ENCODE measurements at regions not wholly inside any gene's neighbourhood (a gene's known extent, or its start where the extent isn't known, plus 50 kb on each side); places are given as distances from the start of the nearest gene placed in this dataset.

GRCh38 chr4:144565527-144566195, 80.3 kb upstream of the HHIP start:
- Histone ChIP-seq H3K27ac (ENCODE audit: low read depth in 1 of 2, low read length in 2 of 2) (no peak overlapping the region), H3K9ac (ENCODE audit: low read depth in 1 of 2, low read length in 2 of 2) (no peak overlapping the region), H3K4me1 (ENCODE audit: control insufficient read depth in 4 of 4, insufficient read depth in 4 of 4, low read length in 3 of 4) (no peaks in the 10 kb centered on the region), H3K9me3 (ENCODE audit: control insufficient read depth in 4 of 4, low read length in 3 of 4) (no peaks in the 10 kb centered on the region), H3K4me3 (ENCODE audit: low read depth in 1 of 3, low read length in 3 of 3) (no peak overlapping the region), H3K36me3 (ENCODE audit: control insufficient read depth in 4 of 4, insufficient read depth in 3 of 4, low read depth in 1 of 4, low read length in 3 of 4) (peaks cover 0 to 2% (median 0%) of the 10 kb centered on the region in 4 donors), H3K27me3 (ENCODE audit: control insufficient read depth in 4 of 4, insufficient read depth in 4 of 4, low read length in 3 of 4) (peaks cover 0 to 2% (median 0%) of the 10 kb centered on the region in 4 donors)
- no peak for TF ChIP-seq MAX (IDR thresholded peaks at IDR 0.05)
- TF ChIP-seq NR2F2 (IDR thresholded peaks at IDR 0.05), result no peak
- no peak for TF ChIP-seq HNF4A (conservative IDR thresholded peaks at IDR 0.05)
- TF ChIP-seq ZBTB33 (IDR thresholded peaks at IDR 0.05), result no peak
- no peak for TF ChIP-seq TAF1 (conservative IDR thresholded peaks at IDR 0.05)
- TF ChIP-seq JUND (IDR thresholded peaks at IDR 0.05), result no peak
- TF ChIP-seq RXRA (IDR thresholded peaks at IDR 0.05), result no peak
- no peak for TF ChIP-seq SP1 (IDR thresholded peaks at IDR 0.05)
- TF ChIP-seq REST (IDR thresholded peaks at IDR 0.05), result no peak
- TF ChIP-seq, protein P1, sequence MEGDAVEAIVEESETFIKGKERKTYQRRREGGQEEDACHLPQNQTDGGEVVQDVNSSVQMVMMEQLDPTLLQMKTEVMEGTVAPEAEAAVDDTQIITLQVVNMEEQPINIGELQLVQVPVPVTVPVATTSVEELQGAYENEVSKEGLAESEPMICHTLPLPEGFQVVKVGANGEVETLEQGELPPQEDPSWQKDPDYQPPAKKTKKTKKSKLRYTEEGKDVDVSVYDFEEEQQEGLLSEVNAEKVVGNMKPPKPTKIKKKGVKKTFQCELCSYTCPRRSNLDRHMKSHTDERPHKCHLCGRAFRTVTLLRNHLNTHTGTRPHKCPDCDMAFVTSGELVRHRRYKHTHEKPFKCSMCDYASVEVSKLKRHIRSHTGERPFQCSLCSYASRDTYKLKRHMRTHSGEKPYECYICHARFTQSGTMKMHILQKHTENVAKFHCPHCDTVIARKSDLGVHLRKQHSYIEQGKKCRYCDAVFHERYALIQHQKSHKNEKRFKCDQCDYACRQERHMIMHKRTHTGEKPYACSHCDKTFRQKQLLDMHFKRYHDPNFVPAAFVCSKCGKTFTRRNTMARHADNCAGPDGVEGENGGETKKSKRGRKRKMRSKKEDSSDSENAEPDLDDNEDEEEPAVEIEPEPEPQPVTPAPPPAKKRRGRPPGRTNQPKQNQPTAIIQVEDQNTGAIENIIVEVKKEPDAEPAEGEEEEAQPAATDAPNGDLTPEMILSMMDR (IDR thresholded peaks at IDR 0.05; ENCODE audit: low read depth, low read length, missing input control), result no peak
- TF ChIP-seq FOXA2 (IDR thresholded peaks at IDR 0.05), result no peak
- TF ChIP-seq YY1 (IDR thresholded peaks at IDR 0.05), result no peak
- TF ChIP-seq, protein P2, sequence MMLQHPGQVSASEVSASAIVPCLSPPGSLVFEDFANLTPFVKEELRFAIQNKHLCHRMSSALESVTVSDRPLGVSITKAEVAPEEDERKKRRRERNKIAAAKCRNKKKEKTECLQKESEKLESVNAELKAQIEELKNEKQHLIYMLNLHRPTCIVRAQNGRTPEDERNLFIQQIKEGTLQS (IDR thresholded peaks at IDR 0.05), result no peak
- TF ChIP-seq RAD21 (IDR thresholded peaks at IDR 0.05), result no peak
- TF ChIP-seq FOXA1 (IDR thresholded peaks at IDR 0.05), result no peak
- no peak for TF ChIP-seq EGR1 (IDR thresholded peaks at IDR 0.05; ENCODE audit: low read depth in 2 of 2)
- 91% methylated on average over 4 of the region's 4 CpGs for WGBS
- no peak for DNase-seq (ENCODE audit: low spot score)

All from liver (tissue), 8 donors.